ENCODE measurements at regions not wholly inside any gene's neighbourhood (a gene's known extent, or its start where the extent isn't known, plus 50 kb on each side); places are given as distances from the start of the nearest gene placed in this dataset.

DNA sequence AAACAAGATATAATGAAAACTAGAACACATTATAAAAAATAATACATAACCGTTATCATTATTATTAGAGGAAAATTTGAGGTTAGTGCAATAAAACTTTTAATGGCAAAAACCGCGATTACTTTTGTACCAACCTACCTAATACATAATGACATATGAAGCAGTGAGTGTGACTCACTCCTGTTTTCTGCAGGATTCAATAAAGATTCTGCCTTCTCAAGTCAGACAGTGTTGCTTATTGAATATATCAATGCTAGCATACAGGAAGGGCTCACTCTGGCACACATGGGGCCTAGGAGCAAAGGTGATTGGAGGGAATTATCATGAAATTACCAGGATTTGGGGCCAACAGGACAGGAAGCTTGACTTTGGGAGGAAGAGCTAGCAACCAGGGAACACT lies 230.8 kb upstream of the CEP162 start:
- H4K91ac ChIP-seq (ENCODE audit: low read depth, low read length): no peak overlapping the region
- no peak overlapping the region for H4K8ac ChIP-seq (ENCODE audit: low read depth, low read length)
- H3K9ac ChIP-seq (ENCODE audit: low read length): no peak overlapping the region
- H2AFZ ChIP-seq (ENCODE audit: insufficient read depth, low read length, poor library complexity): no peak overlapping the region
- no peak overlapping the region for H3K14ac ChIP-seq (ENCODE audit: low read length)
- no peak overlapping the region for H2BK5ac ChIP-seq (ENCODE audit: low read depth, low read length, poor library complexity)
- no peak overlapping the region for H3K18ac ChIP-seq (ENCODE audit: low read length)
- H2BK12ac ChIP-seq (ENCODE audit: low read length): no peak overlapping the region
- no peaks in the 10 kb centered on the region for H3K79me1 ChIP-seq (ENCODE audit: low read length)
- H3K23ac ChIP-seq (ENCODE audit: low read length): no peak overlapping the region
- H3K4me1 ChIP-seq (ENCODE audit: control insufficient read depth in 1 of 2, insufficient read depth in 2 of 2, low read length in 2 of 2): no peaks in the 10 kb centered on the region
- no peaks in the 10 kb centered on the region for H3K27me3 ChIP-seq (ENCODE audit: insufficient read depth, low read length)
- H3K4me2 ChIP-seq (ENCODE audit: low read length): no peak overlapping the region
- H2AK5ac ChIP-seq (ENCODE audit: low read length): no peak overlapping the region
- no peak for DNase-seq
- no peaks in the 10 kb centered on the region for H3K9me3 ChIP-seq (ENCODE audit: insufficient read depth, low read depth, low read length)
- H3K4me3 ChIP-seq (ENCODE audit: low read depth, low read length): no peak overlapping the region
- no peaks in the 10 kb centered on the region for H3K36me3 ChIP-seq (ENCODE audit: control insufficient read depth in 1 of 2, insufficient read depth in 2 of 2, low read length in 2 of 2)
- no peak overlapping the region for H3K27ac ChIP-seq (ENCODE audit: low read depth, low read length)
- no peak overlapping the region for H2BK120ac ChIP-seq (ENCODE audit: insufficient read depth, low read length, poor library complexity)
- H3K79me2 ChIP-seq (ENCODE audit: control insufficient read depth, insufficient read depth, low read length, poor library complexity): no peaks in the 10 kb centered on the region
- WGBS (ENCODE audit: extremely low coverage, insufficient coverage, insufficient read length): no CpG with 5 or more reads among the region's 3 CpGs
- H3K4ac ChIP-seq (ENCODE audit: low read depth, low read length): no peak overlapping the region
- H4K12ac ChIP-seq (ENCODE audit: low read depth, low read length): no peak overlapping the region

DNA sequence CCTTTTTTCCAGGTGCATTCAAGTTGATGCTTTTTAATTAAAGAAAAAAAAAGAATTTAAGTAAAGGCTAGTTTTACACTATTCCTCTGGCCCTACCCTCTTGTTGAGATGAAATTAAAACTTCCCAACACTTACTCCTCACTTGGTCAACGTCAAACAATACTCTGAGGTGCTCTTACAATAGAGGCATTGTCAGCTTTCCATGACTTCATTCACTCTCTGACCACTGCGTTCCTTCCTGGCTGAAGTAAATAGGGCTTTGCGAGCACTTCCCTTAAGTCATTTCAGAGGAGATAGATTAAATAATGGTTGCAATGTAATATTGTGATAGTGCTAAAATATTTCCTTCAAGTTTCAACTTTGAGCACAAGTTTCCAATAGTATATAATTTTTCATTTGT lies 229.8 kb upstream of the CEP162 start:
- Histone ChIP-seq H3K36me3 (ENCODE audit: control insufficient read depth in 1 of 2, insufficient read depth in 2 of 2, low read length in 2 of 2) (no peaks in the 10 kb centered on the region), H3K23ac (ENCODE audit: low read length) (no peak overlapping the region)
- no CpG with 5 or more reads among the region's 3 CpGs for WGBS (ENCODE audit: extremely low coverage, insufficient coverage, insufficient read length)

GRCh38 chr6:84456803-84457202 lies 229.4 kb upstream of the CEP162 start:
- H3K27me3 ChIP-seq (ENCODE audit: insufficient read depth, low read length): no peaks in the 10 kb centered on the region
- no peak overlapping the region for H3K4ac ChIP-seq (ENCODE audit: low read depth, low read length)
- H4K12ac ChIP-seq (ENCODE audit: low read depth, low read length): no peak overlapping the region
- H3K4me3 ChIP-seq (ENCODE audit: low read depth, low read length): no peak overlapping the region
- H3K79me1 ChIP-seq (ENCODE audit: low read length): no peaks in the 10 kb centered on the region
- H3K23ac ChIP-seq (ENCODE audit: low read length): no peak overlapping the region
- no peak overlapping the region for H2BK120ac ChIP-seq (ENCODE audit: insufficient read depth, low read length, poor library complexity)
- H3K14ac ChIP-seq (ENCODE audit: low read length): no peak overlapping the region
- H3K18ac ChIP-seq (ENCODE audit: low read length): no peak overlapping the region
- no peaks in the 10 kb centered on the region for H3K9me3 ChIP-seq (ENCODE audit: insufficient read depth, low read depth, low read length)
- no peak overlapping the region for H3K4me2 ChIP-seq (ENCODE audit: low read length)
- H2BK12ac ChIP-seq (ENCODE audit: low read length): no peak overlapping the region
- no peak overlapping the region for H4K91ac ChIP-seq (ENCODE audit: low read depth, low read length)
- H2BK5ac ChIP-seq (ENCODE audit: low read depth, low read length, poor library complexity): no peak overlapping the region
- H3K27ac ChIP-seq (ENCODE audit: low read depth, low read length): no peak overlapping the region
- H3K9ac ChIP-seq (ENCODE audit: low read length): no peak overlapping the region
- no peak for DNase-seq
- H4K8ac ChIP-seq (ENCODE audit: low read depth, low read length): no peak overlapping the region
- no peaks in the 10 kb centered on the region for H3K36me3 ChIP-seq (ENCODE audit: control insufficient read depth in 1 of 2, insufficient read depth in 2 of 2, low read length in 2 of 2)
- no peak overlapping the region for H2AFZ ChIP-seq (ENCODE audit: insufficient read depth, low read length, poor library complexity)
- H2AK5ac ChIP-seq (ENCODE audit: low read length): no peak overlapping the region
- WGBS (ENCODE audit: extremely low coverage, insufficient coverage, insufficient read length): no CpG with 5 or more reads among the region's 4 CpGs
- H3K79me2 ChIP-seq (ENCODE audit: control insufficient read depth, insufficient read depth, low read length, poor library complexity): no peaks in the 10 kb centered on the region
- H3K4me1 ChIP-seq (ENCODE audit: control insufficient read depth in 1 of 2, insufficient read depth in 2 of 2, low read length in 2 of 2): no peaks in the 10 kb centered on the region

More for the DNA sequence above, 229.8 kb upstream of the CEP162 start:
- no peak overlapping the region for H3K27ac ChIP-seq (ENCODE audit: low read depth, low read length)
- no peak overlapping the region for H3K18ac ChIP-seq (ENCODE audit: low read length)
- no peak overlapping the region for H2BK12ac ChIP-seq (ENCODE audit: low read length)
- H3K4me3 ChIP-seq (ENCODE audit: low read depth, low read length): no peak overlapping the region
- no peak overlapping the region for H2BK5ac ChIP-seq (ENCODE audit: low read depth, low read length, poor library complexity)
- no peak for DNase-seq
- no peaks in the 10 kb centered on the region for H3K79me2 ChIP-seq (ENCODE audit: control insufficient read depth, insufficient read depth, low read length, poor library complexity)
- H3K27me3 ChIP-seq (ENCODE audit: insufficient read depth, low read length): no peaks in the 10 kb centered on the region
- no peak overlapping the region for H3K4me2 ChIP-seq (ENCODE audit: low read length)
- H4K8ac ChIP-seq (ENCODE audit: low read depth, low read length): no peak overlapping the region
- no peak overlapping the region for H2AK5ac ChIP-seq (ENCODE audit: low read length)
- H3K79me1 ChIP-seq (ENCODE audit: low read length): no peaks in the 10 kb centered on the region
- no peaks in the 10 kb centered on the region for H3K9me3 ChIP-seq (ENCODE audit: insufficient read depth, low read depth, low read length)
- H3K14ac ChIP-seq (ENCODE audit: low read length): no peak overlapping the region
- no peak overlapping the region for H3K9ac ChIP-seq (ENCODE audit: low read length)
- no peak overlapping the region for H3K4ac ChIP-seq (ENCODE audit: low read depth, low read length)
- H2BK120ac ChIP-seq (ENCODE audit: insufficient read depth, low read length, poor library complexity): no peak overlapping the region
- no peaks in the 10 kb centered on the region for H3K4me1 ChIP-seq (ENCODE audit: control insufficient read depth in 1 of 2, insufficient read depth in 2 of 2, low read length in 2 of 2)
- no peak overlapping the region for H4K91ac ChIP-seq (ENCODE audit: low read depth, low read length)
- no peak overlapping the region for H2AFZ ChIP-seq (ENCODE audit: insufficient read depth, low read length, poor library complexity)
- no peak overlapping the region for H4K12ac ChIP-seq (ENCODE audit: low read depth, low read length)

DNA sequence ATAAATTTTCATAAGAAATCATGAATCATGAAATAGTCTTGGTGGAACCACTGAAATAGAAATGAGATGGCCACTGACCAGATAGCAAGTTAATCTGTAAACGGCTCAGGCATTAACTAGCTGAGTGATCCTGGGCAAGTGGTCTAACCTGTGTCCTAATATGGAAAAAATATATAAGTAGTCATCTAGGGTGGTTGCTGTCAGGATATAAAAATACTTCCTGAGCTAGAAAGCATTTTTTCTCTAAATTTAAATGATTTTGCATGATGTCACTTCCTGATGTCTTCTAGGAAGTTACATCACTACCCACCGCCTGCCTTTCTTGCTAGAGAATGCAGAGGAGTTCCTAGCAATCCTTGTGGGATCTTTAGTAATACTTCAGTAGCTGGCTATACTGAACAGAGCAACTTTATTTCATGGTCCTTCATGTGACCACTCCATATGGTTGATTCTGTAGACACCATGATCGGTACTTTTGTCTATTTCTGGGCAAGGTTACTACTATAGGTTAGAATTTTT lies 228.1 kb upstream of the CEP162 start:
- DNase-seq: no peak
- H3K36me3 ChIP-seq (ENCODE audit: control insufficient read depth in 1 of 2, insufficient read depth in 2 of 2, low read length in 2 of 2): no peaks in the 10 kb centered on the region
- H4K91ac ChIP-seq (ENCODE audit: low read depth, low read length): no peak overlapping the region
- H3K9ac ChIP-seq (ENCODE audit: low read length): no peak overlapping the region
- H3K23ac ChIP-seq (ENCODE audit: low read length): no peak overlapping the region
- H3K18ac ChIP-seq (ENCODE audit: low read length): no peak overlapping the region
- H2BK120ac ChIP-seq (ENCODE audit: insufficient read depth, low read length, poor library complexity): no peak overlapping the region
- no peaks in the 10 kb centered on the region for H3K79me1 ChIP-seq (ENCODE audit: low read length)
- no peak overlapping the region for H2AK5ac ChIP-seq (ENCODE audit: low read length)
- no peak overlapping the region for H3K4me2 ChIP-seq (ENCODE audit: low read length)
- no peaks in the 10 kb centered on the region for H3K27me3 ChIP-seq (ENCODE audit: insufficient read depth, low read length)
- H3K4ac ChIP-seq (ENCODE audit: low read depth, low read length): no peak overlapping the region
- no peak overlapping the region for H3K4me3 ChIP-seq (ENCODE audit: low read depth, low read length)
- no peak overlapping the region for H2BK5ac ChIP-seq (ENCODE audit: low read depth, low read length, poor library complexity)
- H3K4me1 ChIP-seq (ENCODE audit: control insufficient read depth in 1 of 2, insufficient read depth in 2 of 2, low read length in 2 of 2): no peaks in the 10 kb centered on the region
- H4K12ac ChIP-seq (ENCODE audit: low read depth, low read length): no peak overlapping the region
- no peak overlapping the region for H4K8ac ChIP-seq (ENCODE audit: low read depth, low read length)
- WGBS (ENCODE audit: extremely low coverage, insufficient coverage, insufficient read length): no CpG with 5 or more reads among the region's 3 CpGs
- no peaks in the 10 kb centered on the region for H3K79me2 ChIP-seq (ENCODE audit: control insufficient read depth, insufficient read depth, low read length, poor library complexity)
- no peak overlapping the region for H3K14ac ChIP-seq (ENCODE audit: low read length)
- H2AFZ ChIP-seq (ENCODE audit: insufficient read depth, low read length, poor library complexity): no peak overlapping the region
- H3K27ac ChIP-seq (ENCODE audit: low read depth, low read length): no peak overlapping the region
- H3K9me3 ChIP-seq (ENCODE audit: insufficient read depth, low read depth, low read length): no peaks in the 10 kb centered on the region
- no peak overlapping the region for H2BK12ac ChIP-seq (ENCODE audit: low read length)

All from trophoblast cell (in vitro differentiated cells and primary cell).